ENCODE measurements at regions not wholly inside any gene's neighbourhood (a gene's known extent, or its start where the extent isn't known, plus 50 kb on each side); places are given as distances from the start of the nearest gene placed in this dataset.

- Histone ChIP-seq H3K4me1 (no peaks in the 10 kb centered on the region), H3K9me3 (no peaks in the 10 kb centered on the region), H3K36me3 (no peaks in the 10 kb centered on the region), H3K27me3 (no peaks in the 10 kb centered on the region), H3K4me3 (ENCODE audit: low read depth, low read length) (no peak overlapping the region)
- peak; percentile 20 for DNase-seq
- peak; percentile 28; the same call in 1 of the 2 replicates for TF ChIP-seq CTCF (IDR thresholded peaks at IDR 0.05; ENCODE audit: low read depth, low read length)
These were observed 626.5 kb upstream of the GALNTL6 start for GRCh38 chr4:171186700-171187099.

DNA sequence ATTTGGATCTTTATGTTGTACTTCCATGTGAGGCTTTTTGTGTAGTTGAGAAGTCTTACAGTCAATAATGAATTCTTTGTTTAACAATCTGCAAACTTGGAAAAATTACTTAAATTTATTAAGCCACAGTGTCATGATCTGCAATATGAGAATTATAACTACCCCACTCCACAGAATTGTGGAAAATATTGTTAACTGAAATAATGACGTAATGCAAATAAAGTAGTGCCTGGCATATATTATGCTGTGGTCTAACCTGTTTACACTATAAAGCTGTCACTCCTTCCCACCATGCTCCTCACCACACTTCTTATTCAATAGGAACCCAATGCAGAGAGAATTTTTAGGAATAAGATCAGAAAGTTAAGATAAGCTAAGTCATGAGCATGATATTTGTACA lies 632.1 kb upstream of the GALNTL6 start:
- Histone ChIP-seq H3K36me3 (no peaks in the 10 kb centered on the region), H3K27me3 (no peaks in the 10 kb centered on the region), H3K4me3 (ENCODE audit: low read depth, low read length) (no peak overlapping the region), H3K9me3 (no peaks in the 10 kb centered on the region), H3K4me1 (no peaks in the 10 kb centered on the region)
- TF ChIP-seq CTCF (IDR thresholded peaks at IDR 0.05; ENCODE audit: low read depth, low read length) = no peak
- DNase-seq = no peak

DNA sequence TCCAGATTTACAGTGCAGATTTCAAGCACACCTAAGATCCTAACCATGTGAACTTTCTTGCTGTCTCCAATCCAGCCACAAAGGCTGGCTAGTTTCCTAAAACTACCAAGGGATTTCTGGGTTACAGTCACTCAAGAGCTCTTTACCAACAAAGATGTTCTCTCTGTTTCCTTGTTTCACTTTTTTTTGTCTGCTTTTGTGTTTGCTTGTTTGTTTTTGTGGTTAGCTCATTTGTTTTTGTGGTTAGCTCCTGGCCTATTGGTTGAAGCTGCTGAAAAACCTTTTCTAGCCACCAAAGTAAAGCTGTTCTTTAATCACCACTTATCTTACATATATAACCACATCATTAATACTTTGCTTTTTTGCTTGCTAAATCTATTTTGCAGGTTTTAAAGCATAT lies 642.5 kb upstream of the GALNTL6 start:
- no peaks in the 10 kb centered on the region for H3K4me1 ChIP-seq
- no peak for DNase-seq
- no peaks in the 10 kb centered on the region for H3K9me3 ChIP-seq
- no peak for TF ChIP-seq CTCF (IDR thresholded peaks at IDR 0.05; ENCODE audit: low read depth, low read length)
- no peak overlapping the region for H3K4me3 ChIP-seq (ENCODE audit: low read depth, low read length)
- H3K27me3 ChIP-seq = no peaks in the 10 kb centered on the region
- no peaks in the 10 kb centered on the region for H3K36me3 ChIP-seq

GRCh38 chr4:171169396-171169795 lies 643.8 kb upstream of the GALNTL6 start:
- TF ChIP-seq CTCF (IDR thresholded peaks at IDR 0.05; ENCODE audit: low read depth, low read length) = no peak
- H3K27me3 ChIP-seq = no peaks in the 10 kb centered on the region
- H3K4me1 ChIP-seq = no peaks in the 10 kb centered on the region
- H3K9me3 ChIP-seq = no peaks in the 10 kb centered on the region
- no peak for DNase-seq
- no peak overlapping the region for H3K4me3 ChIP-seq (ENCODE audit: low read depth, low read length)
- no peaks in the 10 kb centered on the region for H3K36me3 ChIP-seq

DNA sequence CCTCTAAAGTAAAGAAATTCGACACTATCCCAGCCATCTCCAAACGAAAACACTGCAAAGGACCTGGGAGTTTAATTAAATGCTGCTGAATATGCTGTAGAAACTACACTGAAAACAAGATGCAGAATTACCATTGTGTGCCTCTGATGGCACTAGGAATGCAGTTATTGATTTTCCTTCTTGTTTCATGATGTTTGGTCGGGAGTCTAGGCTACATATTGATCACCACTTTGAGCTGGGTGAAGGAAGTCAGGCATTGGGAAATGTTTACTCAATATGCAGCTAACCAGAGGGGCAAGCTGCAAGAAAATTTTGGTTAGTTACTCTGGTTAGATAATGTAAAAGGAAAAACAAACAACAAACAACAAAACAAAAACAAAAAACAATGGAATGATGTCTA lies 650.7 kb upstream of the GALNTL6 start:
- H3K27me3 ChIP-seq = no peaks in the 10 kb centered on the region
- no peak overlapping the region for H3K4me3 ChIP-seq (ENCODE audit: low read depth, low read length)
- no peaks in the 10 kb centered on the region for H3K36me3 ChIP-seq
- TF ChIP-seq CTCF (IDR thresholded peaks at IDR 0.05; ENCODE audit: low read depth, low read length) = no peak
- H3K9me3 ChIP-seq = no peaks in the 10 kb centered on the region
- no peak for DNase-seq
- no peaks in the 10 kb centered on the region for H3K4me1 ChIP-seq

DNA sequence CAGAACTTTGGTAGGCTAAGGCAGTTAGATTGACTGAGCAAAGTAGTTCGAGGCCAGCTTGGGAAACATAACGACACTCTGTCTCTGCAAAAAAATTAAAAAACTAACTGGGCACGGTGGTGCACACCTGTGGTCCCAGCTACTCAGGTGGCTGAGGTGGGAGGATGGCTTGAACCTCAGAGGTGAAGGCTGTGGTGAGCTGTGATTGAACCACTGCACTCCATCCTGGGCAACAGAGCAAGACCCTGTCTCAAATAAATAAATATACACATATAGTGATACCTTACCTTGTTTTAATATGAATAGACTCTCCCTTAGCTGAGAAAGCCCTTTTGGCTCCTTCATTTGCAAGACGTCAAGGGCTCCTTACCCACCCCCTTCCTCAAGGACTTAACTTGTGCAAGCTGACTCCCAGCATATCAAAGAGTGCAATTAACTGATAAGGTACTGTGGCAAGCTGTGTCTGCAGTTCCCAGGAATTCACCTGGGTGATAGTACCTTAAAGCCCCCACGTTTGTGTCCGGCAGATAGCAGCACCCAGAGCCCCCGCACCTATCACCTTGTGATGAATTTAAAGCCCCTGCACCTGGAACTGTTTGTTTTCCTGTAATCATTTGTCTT lies 655.6 kb upstream of the GALNTL6 start:
- Histone ChIP-seq H3K9me3 (no peaks in the 10 kb centered on the region), H3K27me3 (no peaks in the 10 kb centered on the region), H3K4me1 (no peaks in the 10 kb centered on the region), H3K36me3 (no peaks in the 10 kb centered on the region), H3K4me3 (ENCODE audit: low read depth, low read length) (no peak overlapping the region)
- TF ChIP-seq CTCF (IDR thresholded peaks at IDR 0.05; ENCODE audit: low read depth, low read length) = no peak
- DNase-seq = no peak
